K562 (cell line): ENCODE measurements at regions not wholly inside any gene's neighbourhood (a gene's known extent, or its start where the extent isn't known, plus 50 kb on each side); places are given as distances from the start of the nearest gene placed in this dataset.

Experiments
- ATAC-seq: fragments of 200-7000 bp; cut with Tn5 transposase; 3 replicates; pipeline ENCODE4 v1.9.1; 2020; ENCODE audit warnings: moderate library complexity
- BruUV-seq: library from RNA; stranded (reverse); fragments of 400-500 nt; replicated peaks from 2 replicates; lab custom pipeline; 2021; lab: Mats Ljungman, UMichigan
- CTCF ChIA-PET: fragments of 300-600 bp; formaldehyde crosslinking; extraction: SDS; loops from one replicate; lab custom pipeline; 2021; ENCODE audit warnings: low intra/inter-chr PET ratio; lab: Yijun Ruan, JAX
- POLR2A ChIA-PET: fragments of 300-600, 350-650 bp; sonication (Branson Sonifier 250); formaldehyde crosslinking; extraction: SDS; loops from one replicate; lab custom pipeline; 2021; ENCODE audit warnings: antibody characterized with exemption, inconsistent platforms; lab: Yijun Ruan, JAX
- DNase-seq, 4 experiments: peaks; one replicate each; pipeline versions ENCODE4 v3.0.0 to v3.0.0-alpha.2; 2011 to 2018; ENCODE audit warnings: low spot score in 3 of 4, mixed read lengths in 3 of 4; ENCODE audit errors: extremely low read depth in 1 of 4
- FAIRE-seq: peaks from 2 replicates; lab custom pipeline; 2011; peaks lifted over from hg19 to GRCh38; lab: Jason Lieb, UNC
- H2AFZ ChIP-seq: 2 replicates; pipeline ENCODE4 v1.6.0; 2011; ENCODE audit warnings: low read depth, low read length, control low read depth, inconsistent platforms
- H3K27ac ChIP-seq: fragments of 200-600 bp; 3 replicates; pipeline ENCODE4 v1.8.0; 2011; ENCODE audit warnings: low read depth, mild to moderate bottlenecking, control low read depth, inconsistent platforms, low read length, moderate library complexity, mixed read lengths; ENCODE audit errors: extremely low read depth
- H3K27me3 ChIP-seq, 2 experiments: fragments of 300-600 bp in 1 of 2; 2 replicates in 1 of 2; 3 replicates in 1 of 2; pipeline versions ENCODE4 v1.6.0 to v1.8.0; 2011; ENCODE audit warnings: inconsistent platforms in 2 of 2, low read length in 2 of 2, mild to moderate bottlenecking in 1 of 2, mixed read lengths in 1 of 2, moderate library complexity in 1 of 2; ENCODE audit not compliant: control insufficient read depth in 2 of 2, insufficient read depth in 2 of 2
- H3K36me3 ChIP-seq: fragments of 300-600 bp; 3 replicates; pipeline ENCODE4 v1.8.0; 2011; ENCODE audit warnings: mild to moderate bottlenecking, low read length, inconsistent platforms; ENCODE audit not compliant: control insufficient read depth, insufficient read depth
- H3K4me1 ChIP-seq, 2 experiments: fragments of 200-600 bp in 1 of 2; replicated peaks in 1 of 2; 2 replicates in 1 of 2; 3 replicates in 1 of 2; pipeline versions ENCODE4 v1.5.1 to v1.8.0; 2011; ENCODE audit warnings: inconsistent platforms in 2 of 2, low read length in 2 of 2, mild to moderate bottlenecking in 1 of 2, mixed read lengths in 1 of 2, moderate library complexity in 1 of 2; ENCODE audit not compliant: control insufficient read depth in 2 of 2, insufficient read depth in 2 of 2
- H3K4me2 ChIP-seq: 2 replicates; pipeline ENCODE4 v1.6.1; 2011; ENCODE audit warnings: low read length, control low read depth, inconsistent platforms, mixed read lengths; ENCODE audit not compliant: insufficient read depth
- H3K4me3 ChIP-seq: fragments of 200-600 bp; sonication (generic), shearing (Covaris generic); 2 replicates; pipeline ENCODE4 v1.5.1; 2016; ENCODE audit warnings: control low read depth, inconsistent platforms
- H3K79me2 ChIP-seq: fragments of 200-600 bp; 3 replicates; pipeline ENCODE4 v1.8.0; 2011; ENCODE audit warnings: low read length, inconsistent platforms; ENCODE audit not compliant: control insufficient read depth, insufficient read depth
- H3K9ac ChIP-seq, 2 experiments: 2 replicates each; pipeline versions ENCODE4 v1.6.0 to v1.6.1; 2011; ENCODE audit warnings: low read depth in 2 of 2, low read length in 2 of 2, control low read depth in 1 of 2, inconsistent platforms in 1 of 2, mild to moderate bottlenecking in 1 of 2, mixed read lengths in 1 of 2; ENCODE audit not compliant: insufficient read depth in 1 of 2
- H3K9me1 ChIP-seq: one replicate; pipeline ENCODE4 v1.6.0; 2011; ENCODE audit warnings: inconsistent platforms, mild to moderate bottlenecking, low read length, moderate library complexity; ENCODE audit not compliant: control insufficient read depth, insufficient read depth
- H3K9me3 ChIP-seq: replicated peaks from 2 replicates; pipeline ENCODE4 v1.5.1; 2011; ENCODE audit warnings: low read depth, low read length, inconsistent platforms; ENCODE audit not compliant: control insufficient read depth, insufficient read depth
- H4K20me1 ChIP-seq: replicated peaks from 2 replicates; pipeline ENCODE4 v1.6.1; 2011; ENCODE audit warnings: low read length, inconsistent platforms, mixed read lengths; ENCODE audit not compliant: control insufficient read depth, insufficient read depth
- ELF1 ChIP-seq: fragments of 200-800 bp; sonication (Bioruptor generic); IDR thresholded peaks from 2 replicates; pipeline ENCODE4 v1.6.1; 2016; ENCODE audit warnings: missing genetic modification characterization, missing compliant biosample characterization
- FOXA3 ChIP-seq, 2 experiments: fragments of 450-650 bp in 1 of 2; sonication (generic) in 1 of 2; formaldehyde crosslinking; IDR thresholded peaks in 1 of 2; conservative IDR thresholded peaks in 1 of 2; 2 replicates each; pipeline versions ENCODE4 v1.4.0 to v1.8.0; 2020 to 2022; ENCODE audit warnings: mild to moderate bottlenecking in 2 of 2, missing genetic modification reagents in 1 of 2
- MTA2 ChIP-seq: fragments of 450-650 bp; IDR thresholded peaks from 2 replicates; pipeline ENCODE4 v1.6.1; 2016; ENCODE audit warnings: low read depth
- MTA3 ChIP-seq: fragments of 450-650 bp; formaldehyde crosslinking; IDR thresholded peaks from 2 replicates; pipeline ENCODE4 v1.6.1; 2017; ENCODE audit warnings: mild to moderate bottlenecking, borderline replicate concordance
- NFE2L1 ChIP-seq: fragments of 450-650 bp; IDR thresholded peaks from 2 replicates; pipeline ENCODE4 v1.6.1; 2016; ENCODE audit warnings: missing genetic modification characterization, low read depth, mild to moderate bottlenecking, missing compliant biosample characterization, moderate library complexity, borderline replicate concordance
- NR2C1 ChIP-seq, 2 experiments: fragments of 450-650 bp; IDR thresholded peaks; 2 replicates each; pipeline ENCODE4 v1.6.1; 2017; ENCODE audit warnings: mild to moderate bottlenecking in 2 of 2, antibody characterized with exemption in 1 of 2, inconsistent platforms in 1 of 2, missing compliant biosample characterization in 1 of 2, missing genetic modification characterization in 1 of 2
- PPARD ChIP-seq: fragments of 250-450 bp; sonication (Bioruptor Pico); IDR thresholded peaks from 2 replicates; pipeline ENCODE4 v1.8.0; 2022; ENCODE audit warnings: inconsistent platforms, mild to moderate bottlenecking, moderate library complexity
- SP1 ChIP-seq: sonication (generic); formaldehyde crosslinking; IDR thresholded peaks from 2 replicates; pipeline ENCODE4 v1.8.1; 2022; ENCODE audit warnings: mild to moderate bottlenecking, missing genetic modification reagents
- U2AF1 ChIP-seq: fragments of 200-400 bp; formaldehyde crosslinking; optimal IDR thresholded peaks from 2 replicates; pipeline ENCODE3; 2017; ENCODE audit warnings: mild to moderate bottlenecking, low read depth, low read length, moderate library complexity
- VEZF1 ChIP-seq: fragments of 200-800 bp; sonication (Bioruptor generic); IDR thresholded peaks from 2 replicates; pipeline ENCODE4 v1.6.1; 2017; ENCODE audit warnings: missing genetic modification characterization, missing compliant biosample characterization
- XRCC3 ChIP-seq: fragments of 450-650 bp; IDR thresholded peaks from 2 replicates; pipeline ENCODE4 v1.6.1; 2017; ENCODE audit warnings: mild to moderate bottlenecking, moderate library complexity
- ZNF274 ChIP-seq: IDR thresholded peaks from 2 replicates; pipeline ENCODE4 v1.6.1; 2011; ENCODE audit warnings: low read depth, mild to moderate bottlenecking, low read length, moderate library complexity, borderline replicate concordance
- WGBS: fragments of 100-300 bp; shearing (Covaris generic); methylation state at CpG from one replicate; pipeline ENCODE4 v1.1.6; 2016; ENCODE audit warnings: low coverage, mixed read lengths; ENCODE audit not compliant: insufficient coverage; ENCODE audit errors: missing lambda C conversion rate; 5-methylcytosine and 5-hydroxymethylcytosine counted together
- in situ Hi-C: fragments of 300-500 bp; cut with MboI; formaldehyde crosslinking; loops from 4 replicates; pipeline ENCODE4 v1.15.0; 2018; ENCODE audit warnings: inconsistent platforms, mixed read lengths
- intact Hi-C: fragments of 100-400 bp; cut with micrococcal nuclease; formaldehyde crosslinking; loops from 2 replicates; pipeline ENCODE4 v1.14.2; 2022
- TF ChIP-seq, protein P1 (sequence below), 2 experiments: fragments of 450-650 bp in 1 of 2; sonication (generic) in 1 of 2; formaldehyde crosslinking in 1 of 2; IDR thresholded peaks in 1 of 2; conservative IDR thresholded peaks in 1 of 2; 2 replicates each; pipeline versions ENCODE4 v1.6.1 to v1.8.1; 2016 to 2023; ENCODE audit warnings: mild to moderate bottlenecking in 2 of 2, moderate library complexity in 2 of 2, inconsistent platforms in 1 of 2, missing genetic modification reagents in 1 of 2

DNA sequence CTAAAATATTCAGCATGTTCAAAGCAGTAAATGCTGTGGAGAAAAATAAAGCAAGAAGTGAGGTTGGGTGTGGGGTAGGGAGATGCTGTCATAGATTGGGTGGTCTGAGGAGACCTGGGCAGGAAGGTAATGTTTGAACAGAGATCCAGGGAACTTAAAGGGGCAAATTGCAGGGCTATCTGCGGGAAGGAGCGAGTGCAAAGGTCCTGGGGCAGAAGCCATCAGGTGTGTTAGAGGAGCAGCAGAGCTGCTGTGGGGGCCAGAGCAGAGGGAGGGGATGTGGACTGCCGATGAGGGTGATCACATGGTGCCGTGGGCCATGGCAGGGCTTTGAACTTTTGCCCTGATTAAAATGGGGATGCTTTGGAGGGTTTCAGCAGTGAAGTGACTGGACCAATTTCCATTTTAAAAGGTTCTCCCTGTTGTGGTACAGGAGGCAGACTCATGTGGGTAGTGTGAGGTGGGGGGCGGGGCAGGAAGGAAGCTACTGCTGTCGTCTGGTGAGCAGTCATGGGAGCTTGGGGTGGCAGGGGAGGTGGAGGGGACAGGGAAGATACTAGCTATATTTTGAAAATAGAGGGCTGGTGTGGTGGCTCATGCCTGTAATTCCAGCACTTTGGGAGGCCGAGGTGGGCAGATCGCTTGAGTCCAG lies 145.0 kb downstream of the AACS start:
- no peak for ATAC-seq
- no peak for FAIRE-seq
- Histone ChIP-seq H3K36me3 (no peaks in the 10 kb centered on the region), H3K27ac (no peak overlapping the region), H3K9me1 (no peaks in the 10 kb centered on the region), H4K20me1 (no peaks in the 10 kb centered on the region), H3K9ac (no peak overlapping the region), H3K4me2 (no peak overlapping the region), H3K4me1 (no peaks in the 10 kb centered on the region), H3K4me3 (no peak overlapping the region), H3K27me3 (peaks cover 9 to 41% of the 10 kb centered on the region in 2 experiments; a peak in 4 of 5 replicates), H3K79me2 (no peaks in the 10 kb centered on the region), H2AFZ (no peak overlapping the region), H3K9me3 (no peaks in the 10 kb centered on the region)
- intact Hi-C loops = no loop called here
- no TSS peak for BruUV-seq
- ChIA-PET POLR2A (interaction anchor here (0.6 to 1.1 kb wide), 2 partner anchors 23 to 1354 kb away, joined by 3 read pairs; no protein-coding TSS in a partner anchor), CTCF (no interaction called here)
- DNase-seq = no peak
- WGBS = 0% methylated on average over 8 of the region's 8 CpGs
- in situ Hi-C loops = no loop called here
- TF ChIP-seq U2AF1 (no peak), ZNF274 (no peak), SP1 (CRISPR knock-in tag) (no peak), VEZF1 (CRISPR knock-in tag) (no peak), NR2C1 (IDR thresholded peaks at IDR 0.05) (no peak), NR2C1 (tag; IDR thresholded peaks at IDR 0.05) (no peak), PPARD (CRISPR knock-in tag) (no peak), MTA2 (no peak), NFE2L1 (tag) (no peak), FOXA3 (CRISPR knock-in tag; conservative IDR thresholded peaks at IDR 0.05 in 1 of 2, IDR thresholded peaks at IDR 0.05 in 1 of 2) (no peak), ELF1 (tag) (no peak), XRCC3 (no peak), MTA3 (no peak)
- TF ChIP-seq, protein P1, sequence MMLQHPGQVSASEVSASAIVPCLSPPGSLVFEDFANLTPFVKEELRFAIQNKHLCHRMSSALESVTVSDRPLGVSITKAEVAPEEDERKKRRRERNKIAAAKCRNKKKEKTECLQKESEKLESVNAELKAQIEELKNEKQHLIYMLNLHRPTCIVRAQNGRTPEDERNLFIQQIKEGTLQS (IDR thresholded peaks at IDR 0.05) = no peak
- TF ChIP-seq, protein P1 (CRISPR knock-in tag; conservative IDR thresholded peaks at IDR 0.05) = no peak
